DMS153 treated with DMSO at 0.1 percent for 48 hours (cell line): ENCODE measurements at regions not wholly inside any gene's neighbourhood (a gene's known extent, or its start where the extent isn't known, plus 50 kb on each side); places are given as distances from the start of the nearest gene placed in this dataset.
"Not testable (repeated sequence)": the region's sequence is repeated elsewhere in the genome, so short reads cannot be mapped to it uniquely, and the experiment has no call there.

Experiments
- DNase-seq: peaks from one replicate; lab custom pipeline; 2025; ENCODE audit not compliant: unreplicated experiment; lab: John Stamatoyannopoulos, UW

DNA sequence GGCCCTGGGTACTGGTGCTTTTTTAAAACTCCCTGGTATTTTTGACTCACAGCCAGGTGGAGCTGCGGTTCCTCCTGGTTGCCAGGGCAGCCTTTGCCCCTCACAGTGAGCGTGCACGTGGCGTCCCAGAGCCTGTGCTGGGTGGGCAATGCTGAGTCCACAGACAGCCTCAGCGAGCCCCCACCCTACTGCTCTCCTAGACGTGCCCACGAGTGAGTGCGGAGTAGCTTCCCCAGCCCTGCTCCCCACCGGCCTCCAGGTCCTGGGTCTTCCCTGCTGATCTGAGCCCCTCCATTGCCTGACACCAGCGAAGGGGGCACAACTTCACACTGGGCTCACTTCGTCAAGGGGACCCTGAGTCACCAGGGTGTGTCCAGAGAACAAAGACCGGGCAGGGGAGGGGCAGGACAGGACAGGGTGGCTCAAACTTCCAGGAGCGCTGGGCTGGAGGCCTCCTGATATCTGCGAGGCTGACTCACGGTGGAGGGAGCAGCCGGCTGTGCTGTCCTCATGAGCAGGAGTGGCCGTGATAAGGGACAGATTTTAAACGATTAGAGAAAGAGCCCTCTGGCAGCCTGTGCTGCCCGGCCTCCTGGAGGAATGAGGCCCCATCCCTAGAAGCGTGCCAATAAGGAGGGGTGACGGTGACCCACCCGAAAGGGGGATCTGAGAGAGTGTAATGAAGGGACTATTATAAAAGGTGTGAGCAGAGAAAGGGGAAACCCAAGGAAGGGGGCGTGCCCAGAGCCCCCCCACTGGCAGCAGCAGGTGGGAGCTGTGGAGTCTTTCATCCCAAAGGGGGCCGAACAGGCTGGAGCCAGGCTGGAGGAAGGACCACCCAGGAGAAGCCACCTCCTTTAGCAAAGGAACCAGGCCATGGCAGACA is 129.3 kb upstream of the FGF3 start:
- DNase-seq, result no peak

- no peak for DNase-seq
These were observed 128.8 kb upstream of the ANO1 start for GRCh38 chr11:69949327-69949726.

GRCh38 chr11:69950120-69950519 is 128.0 kb upstream of the ANO1 start:
- DNase-seq, result no peak

DNA sequence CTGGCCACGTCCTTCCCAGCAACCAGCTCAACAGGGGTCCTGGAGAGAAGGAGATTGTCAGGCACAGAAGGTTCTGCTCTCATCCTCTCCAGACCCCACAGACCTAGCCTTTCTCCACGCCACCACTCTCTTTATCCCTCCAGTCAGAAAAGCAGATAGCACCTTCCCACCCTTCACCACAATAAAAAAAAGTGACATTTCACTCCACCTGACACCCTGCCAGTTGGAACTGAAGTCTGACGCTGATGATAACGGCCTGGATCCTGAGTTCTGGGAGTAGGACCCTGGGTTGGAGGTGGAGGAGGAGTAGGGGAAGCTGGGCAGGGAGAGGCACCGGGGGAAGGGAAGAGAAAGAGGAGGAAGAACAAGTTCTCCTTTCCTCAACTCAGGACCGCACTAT is 127.5 kb upstream of the ANO1 start:
- no peak for DNase-seq

DNA sequence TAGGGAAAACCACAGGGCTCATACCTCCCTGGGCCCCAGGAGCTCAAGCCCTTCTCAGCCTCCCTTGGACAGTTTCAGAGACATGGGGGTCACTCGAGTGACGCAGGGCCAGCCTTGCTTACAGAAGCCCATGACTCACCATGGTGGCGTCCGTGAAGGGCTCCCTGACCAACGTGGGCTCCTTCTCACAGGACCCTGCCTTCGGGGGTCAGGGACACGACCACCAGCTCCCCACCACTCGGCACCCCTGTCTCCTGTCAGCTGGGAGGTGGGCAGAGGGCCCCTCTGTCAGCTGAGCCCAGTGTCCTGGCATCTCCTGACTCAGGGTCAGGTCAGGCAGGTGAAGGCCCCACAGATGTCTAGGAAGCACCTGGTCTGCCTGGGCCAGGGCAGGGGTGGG is 126.3 kb upstream of the ANO1 start:
- DNase-seq, result no peak

DNA sequence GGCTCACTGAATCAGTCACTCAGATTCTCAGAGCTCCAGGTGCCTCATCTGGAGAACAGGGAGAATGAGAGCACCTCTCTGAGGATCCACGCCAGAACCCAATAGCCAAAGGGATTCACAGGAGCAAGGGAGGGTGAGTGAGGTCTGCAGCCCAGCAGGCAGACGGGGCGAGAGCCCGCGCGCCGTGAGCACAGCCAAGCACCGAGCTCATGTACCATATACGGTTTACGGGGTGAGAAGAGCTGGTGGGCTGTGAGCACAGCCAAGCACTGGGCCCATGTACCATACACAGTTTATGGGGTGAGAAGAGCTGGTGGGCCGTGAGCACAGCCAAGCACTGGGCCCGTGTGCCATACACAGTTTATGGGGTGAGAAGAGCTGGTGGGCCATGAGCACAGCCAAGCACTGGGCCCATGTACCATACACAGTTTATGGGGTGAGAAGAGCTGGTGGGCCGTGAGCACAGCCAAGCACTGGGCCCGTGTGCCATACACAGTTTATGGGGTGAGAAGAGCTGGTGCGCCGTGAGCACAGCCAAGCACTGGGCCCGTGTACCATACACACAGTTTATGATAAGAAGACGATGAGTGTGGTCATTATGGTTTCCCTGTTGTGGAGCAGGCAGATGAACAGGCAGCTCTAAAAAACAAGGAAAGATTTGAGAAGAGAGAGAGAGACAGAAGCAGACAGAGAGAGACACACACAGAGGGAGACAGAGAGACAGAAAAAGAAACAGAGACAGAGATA is 125.7 kb upstream of the ANO1 start:
- DNase-seq, result not testable (repeated sequence)

DNA sequence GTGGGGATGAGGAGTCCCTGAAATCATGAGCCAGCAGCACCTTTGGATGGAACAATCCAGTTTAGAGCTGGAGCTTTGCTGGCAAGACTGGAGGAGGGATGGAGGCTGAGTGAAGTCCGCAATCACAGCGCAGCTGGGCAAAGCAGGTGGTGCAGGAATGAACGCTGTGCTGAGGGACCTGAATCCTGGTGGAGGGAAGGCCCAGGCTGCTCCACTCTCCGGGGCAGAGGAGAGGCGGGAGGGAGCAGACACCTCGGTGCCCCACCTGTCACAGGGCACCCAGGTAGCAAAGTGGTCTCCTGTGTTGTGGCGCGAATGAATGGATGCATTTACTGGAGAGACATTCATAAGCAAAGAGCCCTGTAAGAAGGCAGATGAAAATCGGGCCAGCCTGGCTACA is 124.8 kb upstream of the ANO1 start:
- no peak for DNase-seq

- no peak for DNase-seq
These were observed 123.4 kb upstream of the ANO1 start for GRCh38 chr11:69954756-69955155.

DNA sequence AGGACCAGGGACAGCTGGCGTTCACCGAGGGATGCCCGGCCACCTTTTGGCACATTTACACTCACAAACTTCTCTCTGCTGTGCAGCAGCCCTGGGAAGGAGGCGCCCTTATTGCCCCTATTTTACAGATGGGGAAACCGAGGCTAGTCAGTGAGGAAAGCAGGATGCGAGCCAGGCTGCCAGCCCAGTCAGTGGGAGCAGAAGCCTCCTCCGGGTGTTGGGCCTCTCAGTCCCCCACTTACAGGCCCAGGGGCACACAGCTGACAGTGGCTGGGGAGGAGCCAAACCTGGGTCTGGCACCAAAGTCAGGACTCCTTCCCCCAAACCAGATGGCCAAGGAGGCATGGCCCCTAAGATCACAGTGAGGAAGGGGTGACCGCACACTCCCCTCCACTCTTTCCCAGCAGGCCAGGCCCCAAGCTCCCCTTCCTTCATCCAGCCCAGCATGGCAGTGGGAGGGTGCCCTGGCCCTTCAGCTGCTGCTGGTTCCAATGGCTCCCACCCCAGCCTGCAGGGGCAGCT is 121.4 kb upstream of the ANO1 start:
- no peak for DNase-seq

DNA sequence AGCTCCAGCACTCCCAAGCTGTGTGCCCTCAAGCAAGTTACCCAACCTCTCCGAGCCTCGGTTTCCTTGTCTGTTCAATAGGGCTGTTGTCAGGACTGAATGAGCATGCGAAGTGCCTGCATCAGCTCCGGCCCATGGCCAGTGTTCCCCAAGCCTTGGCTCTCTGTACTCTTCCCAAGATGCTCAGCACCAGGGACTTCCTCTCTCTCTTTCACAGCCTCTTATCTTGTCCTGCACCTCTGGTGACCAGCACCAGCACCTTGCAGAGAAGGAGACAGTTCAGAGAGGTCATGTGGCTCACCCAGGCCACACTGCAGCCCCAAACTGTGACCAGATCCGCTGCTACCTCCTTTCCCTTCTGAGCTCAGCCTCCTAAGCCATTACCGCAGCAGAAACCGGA is 120.3 kb upstream of the ANO1 start:
- DNase-seq, result no peak

DNA sequence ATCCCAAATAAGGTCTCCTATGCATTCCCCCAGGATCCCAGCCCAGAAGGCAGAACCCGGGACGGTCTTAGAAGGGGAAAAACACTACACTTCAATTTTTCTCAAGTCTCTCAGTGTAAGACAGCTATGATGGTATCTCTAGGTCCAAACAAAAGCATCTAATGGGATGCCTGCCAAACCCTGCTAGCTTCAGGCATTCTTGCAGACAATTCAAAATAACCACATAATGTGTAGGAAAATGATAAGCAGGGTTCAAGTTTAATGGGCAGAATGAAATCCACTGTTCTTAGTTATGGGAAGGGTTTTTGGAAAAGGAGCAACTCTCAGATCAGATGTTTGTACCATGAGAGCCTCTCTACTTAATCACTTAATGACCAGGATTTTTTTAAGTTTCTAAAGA is 119.8 kb upstream of the ANO1 start:
- DNase-seq, result no peak

DNA sequence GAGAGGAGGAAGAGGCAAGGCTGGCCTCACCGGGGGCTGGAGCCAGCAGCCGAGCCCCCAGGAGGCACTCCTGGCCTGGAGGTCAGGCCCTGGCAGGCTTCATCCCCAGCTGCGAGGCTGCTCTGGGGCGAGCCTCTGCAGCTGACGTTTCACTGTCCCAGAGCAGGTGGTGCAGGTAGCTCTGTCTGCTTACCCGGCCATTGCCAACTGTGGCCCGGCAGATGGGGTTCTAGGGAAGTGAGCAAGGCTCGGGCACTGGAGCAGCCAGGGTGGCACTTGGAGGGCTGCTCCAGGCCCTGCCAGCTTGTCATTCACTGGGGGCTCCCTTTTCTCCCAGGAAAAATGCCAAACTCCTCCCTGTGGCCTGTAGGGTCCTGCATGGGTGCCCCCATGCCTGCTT is 118.7 kb upstream of the ANO1 start:
- no peak for DNase-seq

DNA sequence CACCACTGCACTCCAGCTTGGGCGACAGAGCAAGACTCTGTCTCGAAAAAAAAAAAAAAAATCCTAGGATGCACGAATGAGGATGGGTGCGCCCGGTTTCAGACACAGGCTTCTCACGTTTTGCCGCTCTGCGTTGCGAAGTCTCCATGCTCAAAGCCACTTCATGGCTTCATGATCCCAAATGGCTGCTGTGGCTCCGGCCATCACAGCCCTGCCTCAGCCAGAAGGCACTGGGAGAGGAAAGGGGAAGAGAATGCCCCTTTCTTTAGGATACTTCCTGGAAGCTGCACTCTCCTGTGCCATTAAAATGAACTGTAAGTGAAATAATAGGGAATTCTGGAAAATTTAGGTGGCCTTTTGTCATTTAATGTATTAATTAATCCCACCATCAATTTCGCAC is 116.4 kb upstream of the ANO1 start:
- no peak for DNase-seq

- no peak for DNase-seq
These were observed 116.0 kb upstream of the ANO1 start for GRCh38 chr11:69962152-69962551.

- no peak for DNase-seq
These were observed 114.4 kb upstream of the ANO1 start for GRCh38 chr11:69963533-69964246.

- DNase-seq, result no peak
These were observed 113.9 kb upstream of the ANO1 start for GRCh38 chr11:69964247-69964643.

GRCh38 chr11:69965821-69966582 is 112.1 kb upstream of the ANO1 start:
- no peak for DNase-seq

DNA sequence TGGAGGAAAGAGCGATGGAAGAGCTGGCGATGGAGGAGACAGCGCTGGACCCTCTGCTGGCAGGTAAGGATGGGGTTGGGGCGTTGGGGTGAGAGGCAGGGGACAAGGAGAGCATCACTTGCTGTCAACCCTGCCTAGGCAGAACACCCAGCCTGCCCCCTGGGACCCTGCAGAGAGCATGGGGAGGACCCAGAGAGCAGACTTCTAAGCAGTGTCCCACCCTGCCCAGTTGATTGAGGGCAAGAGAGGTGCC is 111.6 kb upstream of the ANO1 start:
- no peak for DNase-seq

- DNase-seq, result no peak
These were observed 111.1 kb upstream of the ANO1 start for GRCh38 chr11:69966910-69967483.

DNA sequence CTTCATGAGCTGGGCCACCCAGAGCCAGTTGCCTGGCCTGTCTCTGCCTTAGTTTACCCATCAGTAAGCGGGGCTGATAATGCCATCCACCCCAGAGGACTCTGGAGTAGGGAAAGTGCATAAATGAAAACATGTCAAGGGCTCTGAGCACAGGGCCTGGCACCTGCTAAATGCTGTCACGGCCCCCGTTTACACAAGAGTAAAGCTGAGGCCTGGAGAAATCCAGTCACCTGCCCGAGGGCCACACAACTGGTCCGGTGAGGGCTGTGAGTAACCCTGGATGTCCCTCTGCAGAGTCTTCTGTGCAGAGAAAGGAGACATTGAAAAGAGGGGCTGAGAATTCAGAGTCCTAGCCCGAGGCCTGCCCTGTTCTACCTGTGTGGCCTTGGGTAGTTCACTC is 110.6 kb upstream of the ANO1 start:
- no peak for DNase-seq
